ENCODE measurements at regions not wholly inside any gene's neighbourhood (a gene's known extent, or its start where the extent isn't known, plus 50 kb on each side); places are given as distances from the start of the nearest gene placed in this dataset.

DNA sequence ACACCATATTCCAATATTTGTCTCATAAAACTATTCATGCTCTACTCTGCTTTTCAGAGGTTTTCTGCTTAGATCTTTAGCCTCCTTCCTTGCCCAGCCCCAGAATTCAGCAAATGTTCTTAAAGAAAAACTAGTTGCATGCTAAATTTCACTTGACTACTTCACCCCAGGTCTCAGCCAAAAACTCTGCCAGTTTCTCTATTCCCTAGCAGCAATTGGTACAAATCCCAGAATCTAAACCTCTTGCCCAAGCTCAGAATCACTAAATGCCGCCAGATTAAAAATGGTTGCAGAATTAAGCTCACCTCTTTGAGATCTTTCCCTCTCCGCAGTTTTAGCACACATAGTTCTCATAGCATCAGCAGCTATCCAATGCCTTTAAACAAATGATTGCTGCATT lies 331.2 kb upstream of the SMARCA2 start:
- Histone ChIP-seq H3K27me3 (ENCODE audit: insufficient read depth, low read length) (no peaks in the 10 kb centered on the region), H3K79me2 (ENCODE audit: insufficient read depth, low read length) (no peaks in the 10 kb centered on the region), H3K36me3 (ENCODE audit: control insufficient read depth in 1 of 2, insufficient read depth in 2 of 2, low read length in 2 of 2) (no peaks in the 10 kb centered on the region), H3K9me3 (ENCODE audit: control insufficient read depth in 1 of 2, insufficient read depth in 1 of 2, low read depth in 1 of 2, low read length in 2 of 2) (peaks cover 5 to 14% of the 10 kb centered on the region in 2 experiments; a peak in 2 of 4 replicates), H3K4me2 (ENCODE audit: low read length) (no peak overlapping the region), H2AFZ (ENCODE audit: low read depth, low read length, poor library complexity, severe bottlenecking) (no peak overlapping the region), H3K9me2 (ENCODE audit: insufficient read depth) (no peaks in the 10 kb centered on the region), H3K4me3 (replicated peaks in 1 of 2; ENCODE audit: low read depth in 1 of 2, low read length in 2 of 2) (no peak overlapping the region), H4K20me1 (ENCODE audit: insufficient read depth) (no peaks in the 10 kb centered on the region), H3K4me1 (ENCODE audit: control insufficient read depth in 1 of 2, insufficient read depth in 2 of 2, low read length in 2 of 2) (no peaks in the 10 kb centered on the region), H3K9ac (ENCODE audit: low read length) (no peak overlapping the region), H3K27ac (ENCODE audit: low read depth, low read length) (no peak overlapping the region)
- POLR2A ChIA-PET, result no interaction called here
- TF ChIP-seq SP1 (IDR thresholded peaks at IDR 0.05; ENCODE audit: low read depth) (no peak), ELF1 (IDR thresholded peaks at IDR 0.05; ENCODE audit: borderline replicate concordance, low read depth) (no peak), SIN3A (IDR thresholded peaks at IDR 0.05; ENCODE audit: low read depth) (no peak), EZH2 (IDR thresholded peaks at IDR 0.05) (no peak), POLR2A (IDR thresholded peaks at IDR 0.05; ENCODE audit: borderline replicate concordance, extremely low read depth, insufficient read depth, insufficient read length) (no peak), YY1 (IDR thresholded peaks at IDR 0.05; ENCODE audit: extremely low read depth, insufficient replicate concordance, low read depth, low read length) (no peak), POLR2AphosphoS5 (IDR thresholded peaks at IDR 0.05; ENCODE audit: low read depth, low read length) (no peak), CEBPB (IDR thresholded peaks at IDR 0.05; ENCODE audit: low read depth) (no peak), ZFX (IDR thresholded peaks at IDR 0.05) (no peak), EZH2phosphoT487 (IDR thresholded peaks at IDR 0.05; ENCODE audit: borderline replicate concordance) (no peak), CBX3 (IDR thresholded peaks at IDR 0.05; ENCODE audit: low read depth) (no peak)
- TF ChIP-seq, protein P1, sequence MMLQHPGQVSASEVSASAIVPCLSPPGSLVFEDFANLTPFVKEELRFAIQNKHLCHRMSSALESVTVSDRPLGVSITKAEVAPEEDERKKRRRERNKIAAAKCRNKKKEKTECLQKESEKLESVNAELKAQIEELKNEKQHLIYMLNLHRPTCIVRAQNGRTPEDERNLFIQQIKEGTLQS (IDR thresholded peaks at IDR 0.05), result no peak
- TF ChIP-seq, protein P2, sequence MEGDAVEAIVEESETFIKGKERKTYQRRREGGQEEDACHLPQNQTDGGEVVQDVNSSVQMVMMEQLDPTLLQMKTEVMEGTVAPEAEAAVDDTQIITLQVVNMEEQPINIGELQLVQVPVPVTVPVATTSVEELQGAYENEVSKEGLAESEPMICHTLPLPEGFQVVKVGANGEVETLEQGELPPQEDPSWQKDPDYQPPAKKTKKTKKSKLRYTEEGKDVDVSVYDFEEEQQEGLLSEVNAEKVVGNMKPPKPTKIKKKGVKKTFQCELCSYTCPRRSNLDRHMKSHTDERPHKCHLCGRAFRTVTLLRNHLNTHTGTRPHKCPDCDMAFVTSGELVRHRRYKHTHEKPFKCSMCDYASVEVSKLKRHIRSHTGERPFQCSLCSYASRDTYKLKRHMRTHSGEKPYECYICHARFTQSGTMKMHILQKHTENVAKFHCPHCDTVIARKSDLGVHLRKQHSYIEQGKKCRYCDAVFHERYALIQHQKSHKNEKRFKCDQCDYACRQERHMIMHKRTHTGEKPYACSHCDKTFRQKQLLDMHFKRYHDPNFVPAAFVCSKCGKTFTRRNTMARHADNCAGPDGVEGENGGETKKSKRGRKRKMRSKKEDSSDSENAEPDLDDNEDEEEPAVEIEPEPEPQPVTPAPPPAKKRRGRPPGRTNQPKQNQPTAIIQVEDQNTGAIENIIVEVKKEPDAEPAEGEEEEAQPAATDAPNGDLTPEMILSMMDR (IDR thresholded peaks at IDR 0.05 in 2 of 3, conservative IDR thresholded peaks at IDR 0.05 in 1 of 3; ENCODE audit: borderline replicate concordance in 1 of 3, insufficient read depth in 1 of 3, low read depth in 2 of 3, low read length in 2 of 3), result no peak
- TF ChIP-seq, protein P3, sequence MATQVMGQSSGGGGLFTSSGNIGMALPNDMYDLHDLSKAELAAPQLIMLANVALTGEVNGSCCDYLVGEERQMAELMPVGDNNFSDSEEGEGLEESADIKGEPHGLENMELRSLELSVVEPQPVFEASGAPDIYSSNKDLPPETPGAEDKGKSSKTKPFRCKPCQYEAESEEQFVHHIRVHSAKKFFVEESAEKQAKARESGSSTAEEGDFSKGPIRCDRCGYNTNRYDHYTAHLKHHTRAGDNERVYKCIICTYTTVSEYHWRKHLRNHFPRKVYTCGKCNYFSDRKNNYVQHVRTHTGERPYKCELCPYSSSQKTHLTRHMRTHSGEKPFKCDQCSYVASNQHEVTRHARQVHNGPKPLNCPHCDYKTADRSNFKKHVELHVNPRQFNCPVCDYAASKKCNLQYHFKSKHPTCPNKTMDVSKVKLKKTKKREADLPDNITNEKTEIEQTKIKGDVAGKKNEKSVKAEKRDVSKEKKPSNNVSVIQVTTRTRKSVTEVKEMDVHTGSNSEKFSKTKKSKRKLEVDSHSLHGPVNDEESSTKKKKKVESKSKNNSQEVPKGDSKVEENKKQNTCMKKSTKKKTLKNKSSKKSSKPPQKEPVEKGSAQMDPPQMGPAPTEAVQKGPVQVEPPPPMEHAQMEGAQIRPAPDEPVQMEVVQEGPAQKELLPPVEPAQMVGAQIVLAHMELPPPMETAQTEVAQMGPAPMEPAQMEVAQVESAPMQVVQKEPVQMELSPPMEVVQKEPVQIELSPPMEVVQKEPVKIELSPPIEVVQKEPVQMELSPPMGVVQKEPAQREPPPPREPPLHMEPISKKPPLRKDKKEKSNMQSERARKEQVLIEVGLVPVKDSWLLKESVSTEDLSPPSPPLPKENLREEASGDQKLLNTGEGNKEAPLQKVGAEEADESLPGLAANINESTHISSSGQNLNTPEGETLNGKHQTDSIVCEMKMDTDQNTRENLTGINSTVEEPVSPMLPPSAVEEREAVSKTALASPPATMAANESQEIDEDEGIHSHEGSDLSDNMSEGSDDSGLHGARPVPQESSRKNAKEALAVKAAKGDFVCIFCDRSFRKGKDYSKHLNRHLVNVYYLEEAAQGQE (IDR thresholded peaks at IDR 0.05; ENCODE audit: low read depth), result no peak
- intact Hi-C loops (cut with micrococcal nuclease), result no loop called here
- BruUV-seq (replicated peaks), result no TSS peak
- CTCF ChIA-PET, result no interaction called here
- no peak for ATAC-seq
- no peak for DNase-seq (ENCODE audit: low read depth, low spot score)
- RAD21 ChIA-PET (ENCODE audit: low non-redundant PET in 1 of 2, low total read pairs in 2 of 2, uncharacterized antibody in 2 of 2, unreplicated experiment in 2 of 2), result no interaction called here

Data from HCT116 (cell line).